Endothelial cell of umbilical vein (primary cell): ENCODE measurements at regions not wholly inside any gene's neighbourhood (a gene's known extent, or its start where the extent isn't known, plus 50 kb on each side); places are given as distances from the start of the nearest gene placed in this dataset.

Source experiments
- BruUV-seq: library from RNA; stranded (reverse); fragments of 400-500 nt; replicated peaks from 2 replicates; lab custom pipeline; 2021; lab: Mats Ljungman, UMichigan
- CTCF ChIA-PET: fragments of 300-600, 350-600 bp; sonication (Branson Sonifier 250); formaldehyde crosslinking; loops from one replicate; lab custom pipeline; 2021; ENCODE audit warnings: antibody characterized with exemption, inconsistent platforms; lab: Charles Lee
- POLR2A ChIA-PET: fragments of 300-600, 350-600 bp; sonication (Branson Sonifier 250); formaldehyde crosslinking; loops from one replicate; lab custom pipeline; 2021; ENCODE audit warnings: antibody characterized with exemption, inconsistent platforms; lab: Charles Lee
- DNase-seq: peaks from one replicate; pipeline ENCODE4 v3.0.0-alpha.2; 2011; ENCODE audit warnings: low read depth, low spot score
- FAIRE-seq: peaks from 2 replicates; lab custom pipeline; 2011; peaks lifted over from hg19 to GRCh38; lab: Jason Lieb, UNC
- H2AFZ ChIP-seq: 2 replicates; pipeline ENCODE4 v1.6.0; 2012; ENCODE audit warnings: low read depth, low read length, control low read depth, inconsistent platforms
- H3K27ac ChIP-seq: 2 replicates; pipeline ENCODE4 v1.5.1; 2011; ENCODE audit warnings: low read depth, mild to moderate bottlenecking, control low read depth, low read length, moderate library complexity; ENCODE audit not compliant: insufficient read depth
- H3K27me3 ChIP-seq, 2 experiments: 2 replicates each; pipeline versions ENCODE4 v1.6.0 to v1.6.1; 2011; ENCODE audit warnings: low read length in 2 of 2, mixed read lengths in 1 of 2; ENCODE audit not compliant: control insufficient read depth in 2 of 2, insufficient read depth in 2 of 2
- H3K36me3 ChIP-seq, 2 experiments: 2 replicates in 1 of 2; 3 replicates in 1 of 2; pipeline ENCODE4 v1.5.1; 2011; ENCODE audit warnings: low read length in 2 of 2, mild to moderate bottlenecking in 1 of 2, moderate library complexity in 1 of 2; ENCODE audit not compliant: control insufficient read depth in 2 of 2, insufficient read depth in 2 of 2; ENCODE audit errors: extremely low read depth in 1 of 2
- H3K4me1 ChIP-seq: 3 replicates; pipeline ENCODE4 v1.5.1; 2011; ENCODE audit warnings: mild to moderate bottlenecking, low read length; ENCODE audit not compliant: control insufficient read depth, insufficient read depth; ENCODE audit errors: extremely low read depth
- H3K4me2 ChIP-seq: 2 replicates; pipeline ENCODE4 v1.6.1; 2011; ENCODE audit warnings: low read length, control low read depth, mixed read lengths; ENCODE audit not compliant: insufficient read depth
- H3K4me3 ChIP-seq, 3 experiments: fragments of 200-600 bp in 1 of 3; sonication (generic), shearing (Covaris generic) in 1 of 3; replicated peaks in 1 of 3; 2 replicates each; pipeline ENCODE4 v1.5.1; 2011 to 2016; ENCODE audit warnings: control low read depth in 3 of 3, low read length in 3 of 3, mild to moderate bottlenecking in 2 of 3, inconsistent platforms in 1 of 3, low read depth in 1 of 3, moderate library complexity in 1 of 3; ENCODE audit not compliant: insufficient read depth in 1 of 3
- H3K79me2 ChIP-seq: 2 replicates; pipeline ENCODE4 v1.6.0; 2012; ENCODE audit warnings: low read length, inconsistent platforms; ENCODE audit not compliant: control insufficient read depth, insufficient read depth
- H3K9ac ChIP-seq: replicated peaks from 2 replicates; pipeline ENCODE3; 2011; ENCODE audit warnings: low read length, control low read depth; ENCODE audit not compliant: insufficient read depth; ENCODE audit errors: extremely low read depth
- H3K9me1 ChIP-seq: replicated peaks from 3 replicates; pipeline ENCODE4 v1.6.0; 2011; ENCODE audit warnings: mild to moderate bottlenecking, low read length; ENCODE audit not compliant: control insufficient read depth, insufficient read depth; ENCODE audit errors: extremely low read depth
- H3K9me3 ChIP-seq: replicated peaks from 2 replicates; pipeline ENCODE4 v1.5.1; 2012; ENCODE audit warnings: low read length, inconsistent platforms; ENCODE audit not compliant: control insufficient read depth, insufficient read depth
- H4K20me1 ChIP-seq: replicated peaks from 2 replicates; pipeline ENCODE3; 2011; ENCODE audit warnings: mild to moderate bottlenecking, low read length; ENCODE audit not compliant: control insufficient read depth, insufficient read depth; ENCODE audit errors: extremely low read depth
- EZH2 ChIP-seq: IDR thresholded peaks from 2 replicates; pipeline ENCODE4 v1.6.1; 2012; ENCODE audit warnings: borderline replicate concordance, low read depth, mild to moderate bottlenecking, moderate library complexity, low read length, inconsistent platforms; ENCODE audit not compliant: severe bottlenecking
- FOS ChIP-seq: IDR thresholded peaks from 2 replicates; pipeline ENCODE4 v1.6.1; 2011; ENCODE audit warnings: mild to moderate bottlenecking, low read length, moderate library complexity, borderline replicate concordance; ENCODE audit not compliant: insufficient read depth
- GATA2 ChIP-seq: IDR thresholded peaks from 2 replicates; pipeline ENCODE4 v1.7.0; 2011; ENCODE audit warnings: low read depth, mild to moderate bottlenecking, moderate library complexity, mixed read lengths, low read length; ENCODE audit not compliant: insufficient read length, insufficient read depth
- JUN ChIP-seq: IDR thresholded peaks from 2 replicates; pipeline ENCODE4 v1.6.1; 2011; ENCODE audit warnings: borderline replicate concordance, low read depth; ENCODE audit not compliant: insufficient read length, insufficient read depth
- MAX ChIP-seq: IDR thresholded peaks from 2 replicates; pipeline ENCODE4 v1.6.1; 2011; ENCODE audit not compliant: insufficient read depth, insufficient read length
- MYC ChIP-seq: IDR thresholded peaks from one replicate; pipeline ENCODE4 v1.6.1; 2011; ENCODE audit warnings: mild to moderate bottlenecking, low read depth, low read length
- POLR2A ChIP-seq: IDR thresholded peaks from 2 replicates; pipeline ENCODE4 v1.6.1; 2012; ENCODE audit warnings: low read depth, mild to moderate bottlenecking, control low read depth, low read length
- POLR2AphosphoS5 ChIP-seq: IDR thresholded peaks from 2 replicates; pipeline ENCODE4 v1.6.1; 2012; ENCODE audit warnings: low read depth, mild to moderate bottlenecking, control low read depth, low read length, moderate library complexity; ENCODE audit not compliant: insufficient read depth
- dilution Hi-C: fragments of 300-500 bp; cut with MboI; formaldehyde crosslinking; loops from one replicate; pipeline ENCODE4 v1.15.0; 2019; ENCODE audit warnings: low sequenced_read_pairs; ENCODE audit not compliant: extremely low pct_ligation_motif_present
- intact Hi-C: fragments of 100-400 bp; cut with micrococcal nuclease; formaldehyde crosslinking; loops from one replicate; pipeline ENCODE4 v1.10.0; 2022
- TF ChIP-seq, protein P1 (sequence below), 2 donors: IDR thresholded peaks; 1 replicate in 1 of 2; 2 replicates in 1 of 2; pipeline ENCODE4 v1.5.1; 2011; ENCODE audit warnings: low read length in 2 of 2, mild to moderate bottlenecking in 2 of 2, moderate library complexity in 2 of 2, control low read depth in 1 of 2, inconsistent platforms in 1 of 2, low read depth in 1 of 2; ENCODE audit not compliant: insufficient read depth in 1 of 2; ENCODE audit errors: extremely low read depth in 1 of 2

DNA sequence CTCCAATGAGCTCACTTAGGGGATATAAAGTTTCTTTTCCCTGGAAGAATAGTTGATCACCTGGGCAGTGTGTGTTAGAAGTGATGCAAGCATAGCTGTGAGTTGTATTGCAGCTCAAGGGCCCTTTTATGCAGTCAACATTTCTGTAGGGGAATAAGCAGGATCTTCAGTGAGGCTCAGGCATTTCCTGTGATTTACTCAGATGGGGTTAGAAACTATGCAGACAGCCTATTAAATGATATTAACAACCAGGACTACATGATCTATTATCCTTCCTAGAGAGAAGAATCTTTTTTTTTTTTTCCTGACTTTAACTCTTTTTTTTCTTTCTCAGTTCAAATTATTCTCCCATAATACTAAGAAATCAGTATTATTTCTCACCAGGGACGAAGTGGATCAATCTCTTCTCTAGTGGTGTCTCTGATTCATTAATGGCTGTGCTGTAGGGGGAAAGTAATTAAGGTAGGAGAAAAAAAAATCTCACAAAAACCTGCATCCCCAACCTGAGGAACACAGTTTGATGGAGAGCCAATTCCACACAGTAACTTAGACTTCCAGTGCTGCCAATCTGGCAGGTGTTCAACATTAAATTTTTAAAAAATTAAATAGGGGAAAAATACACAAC, 126.4 kb upstream of the SLC10A2 start:
- CTCF ChIA-PET = no interaction called here
- Histone ChIP-seq H3K79me2 (no peaks in the 10 kb centered on the region), H3K9me3 (no peaks in the 10 kb centered on the region), H3K4me1 (no peaks in the 10 kb centered on the region), H3K4me3 (no peak overlapping the region), H3K27ac (no peak overlapping the region), H4K20me1 (no peaks in the 10 kb centered on the region), H3K9ac (no peak overlapping the region), H3K4me2 (no peak overlapping the region), H3K9me1 (no peaks in the 10 kb centered on the region), H3K36me3 (no peaks in the 10 kb centered on the region), H3K27me3 (no peaks in the 10 kb centered on the region), H2AFZ (no peak overlapping the region)
- dilution Hi-C loops = no loop called here
- intact Hi-C loops = no loop called here
- DNase-seq = no peak
- TF ChIP-seq, protein P1, sequence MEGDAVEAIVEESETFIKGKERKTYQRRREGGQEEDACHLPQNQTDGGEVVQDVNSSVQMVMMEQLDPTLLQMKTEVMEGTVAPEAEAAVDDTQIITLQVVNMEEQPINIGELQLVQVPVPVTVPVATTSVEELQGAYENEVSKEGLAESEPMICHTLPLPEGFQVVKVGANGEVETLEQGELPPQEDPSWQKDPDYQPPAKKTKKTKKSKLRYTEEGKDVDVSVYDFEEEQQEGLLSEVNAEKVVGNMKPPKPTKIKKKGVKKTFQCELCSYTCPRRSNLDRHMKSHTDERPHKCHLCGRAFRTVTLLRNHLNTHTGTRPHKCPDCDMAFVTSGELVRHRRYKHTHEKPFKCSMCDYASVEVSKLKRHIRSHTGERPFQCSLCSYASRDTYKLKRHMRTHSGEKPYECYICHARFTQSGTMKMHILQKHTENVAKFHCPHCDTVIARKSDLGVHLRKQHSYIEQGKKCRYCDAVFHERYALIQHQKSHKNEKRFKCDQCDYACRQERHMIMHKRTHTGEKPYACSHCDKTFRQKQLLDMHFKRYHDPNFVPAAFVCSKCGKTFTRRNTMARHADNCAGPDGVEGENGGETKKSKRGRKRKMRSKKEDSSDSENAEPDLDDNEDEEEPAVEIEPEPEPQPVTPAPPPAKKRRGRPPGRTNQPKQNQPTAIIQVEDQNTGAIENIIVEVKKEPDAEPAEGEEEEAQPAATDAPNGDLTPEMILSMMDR (IDR thresholded peaks at IDR 0.05; ENCODE audit: extremely low read depth in 1 of 2, insufficient read depth in 1 of 2, low read depth in 1 of 2, low read length in 2 of 2) = no peak
- no peak for TF ChIP-seq MAX
- TF ChIP-seq POLR2A = no peak
- TF ChIP-seq JUN = no peak
- TF ChIP-seq MYC = no peak
- TF ChIP-seq POLR2AphosphoS5 = no peak
- TF ChIP-seq FOS = no peak
- TF ChIP-seq GATA2 = no peak
- no peak for TF ChIP-seq EZH2
- no TSS peak for BruUV-seq
- FAIRE-seq = no peak
- POLR2A ChIA-PET = no interaction called here
